ENCODE measurements at regions not wholly inside any gene's neighbourhood (a gene's known extent, or its start where the extent isn't known, plus 50 kb on each side); places are given as distances from the start of the nearest gene placed in this dataset.

GRCh38 chr12:92553389-92553788 lies 149.4 kb upstream of the PLEKHG7 start:
- no peak for DNase-seq (ENCODE audit: low spot score)

GRCh38 chr12:92552412-92553108 lies 150.2 kb upstream of the PLEKHG7 start:
- no peak for DNase-seq (ENCODE audit: low spot score)

GRCh38 chr12:92551853-92552397 lies 150.9 kb upstream of the PLEKHG7 start:
- DNase-seq (ENCODE audit: low spot score), result no peak

- DNase-seq (ENCODE audit: low spot score), result no peak
These were observed 151.6 kb upstream of the PLEKHG7 start for GRCh38 chr12:92551210-92551609.

GRCh38 chr12:92550661-92551060 lies 152.1 kb upstream of the PLEKHG7 start:
- no peak for DNase-seq (ENCODE audit: low spot score)

GRCh38 chr12:92550254-92550653 lies 152.5 kb upstream of the PLEKHG7 start:
- no peak for DNase-seq (ENCODE audit: low spot score)

GRCh38 chr12:92549516-92549915 lies 153.3 kb upstream of the PLEKHG7 start:
- no peak for DNase-seq (ENCODE audit: low spot score)

- DNase-seq (ENCODE audit: low spot score), result no peak
These were observed 154.9 kb upstream of the PLEKHG7 start for GRCh38 chr12:92547906-92548305.

- DNase-seq (ENCODE audit: low spot score), result no peak
These were observed 155.4 kb upstream of the PLEKHG7 start for GRCh38 chr12:92547420-92547819.

- DNase-seq (ENCODE audit: low spot score), result no peak
These were observed 156.0 kb upstream of the PLEKHG7 start for GRCh38 chr12:92546635-92547348.

- DNase-seq (ENCODE audit: low spot score), result no peak
These were observed 156.5 kb upstream of the PLEKHG7 start for GRCh38 chr12:92546259-92546634.

- no peak for DNase-seq (ENCODE audit: low spot score)
These were observed 158.5 kb upstream of the PLEKHG7 start for GRCh38 chr12:92544322-92544721.

GRCh38 chr12:92543840-92544239 lies 158.9 kb upstream of the PLEKHG7 start:
- DNase-seq (ENCODE audit: low spot score), result no peak

- DNase-seq (ENCODE audit: low spot score), result no peak
These were observed 159.4 kb upstream of the PLEKHG7 start for GRCh38 chr12:92543359-92543758.

GRCh38 chr12:92541731-92542130 lies 161.1 kb upstream of the PLEKHG7 start:
- no peak for DNase-seq (ENCODE audit: low spot score)

GRCh38 chr12:92540782-92541423 lies 161.9 kb upstream of the PLEKHG7 start:
- DNase-seq (ENCODE audit: low spot score), result no peak

- DNase-seq (ENCODE audit: low spot score), result peak; percentile 54
These were observed 162.6 kb upstream of the PLEKHG7 start for GRCh38 chr12:92539976-92540781.

GRCh38 chr12:92539110-92539749 lies 163.6 kb upstream of the PLEKHG7 start:
- no peak for DNase-seq (ENCODE audit: low spot score)

- no peak for DNase-seq (ENCODE audit: low spot score)
These were observed 165.4 kb upstream of the PLEKHG7 start for GRCh38 chr12:92537290-92537960.

GRCh38 chr12:92535961-92536360 lies 166.8 kb upstream of the PLEKHG7 start:
- no peak for DNase-seq (ENCODE audit: low spot score)

GRCh38 chr12:92533280-92533890 lies 169.4 kb upstream of the PLEKHG7 start:
- DNase-seq (ENCODE audit: low spot score), result no peak

Data from Ammon's horn (tissue), 1 donor.